Liver (tissue), 7 donors: ENCODE measurements at regions not wholly inside any gene's neighbourhood (a gene's known extent, or its start where the extent isn't known, plus 50 kb on each side); places are given as distances from the start of the nearest gene placed in this dataset.

Experiments used
- DNase-seq: peaks from one replicate; pipeline ENCODE4 v3.0.0-alpha.2; 2017; ENCODE audit warnings: low spot score
- H3K27ac ChIP-seq, 2 donors: one replicate each; pipeline ENCODE4 v1.7.0; 2013; ENCODE audit warnings: inconsistent platforms in 2 of 2, low read length in 2 of 2, control low read depth in 1 of 2, low read depth in 1 of 2, mild to moderate bottlenecking in 1 of 2
- H3K27me3 ChIP-seq, 4 donors: one replicate each; pipeline versions ENCODE4 v1.6.1 to v1.7.0; 2013; ENCODE audit warnings: low read length in 3 of 4, inconsistent platforms in 1 of 4, mild to moderate bottlenecking in 1 of 4, moderate library complexity in 1 of 4; ENCODE audit not compliant: control insufficient read depth in 4 of 4, insufficient read depth in 4 of 4
- H3K36me3 ChIP-seq, 4 donors: one replicate each; pipeline versions ENCODE4 v1.6.1 to v1.7.0; 2013; ENCODE audit warnings: low read length in 3 of 4, mild to moderate bottlenecking in 3 of 4, low read depth in 1 of 4, moderate library complexity in 1 of 4; ENCODE audit not compliant: control insufficient read depth in 4 of 4, insufficient read depth in 3 of 4
- H3K4me1 ChIP-seq, 4 donors: one replicate each; pipeline versions ENCODE4 v1.6.1 to v1.7.0; 2013; ENCODE audit warnings: low read length in 3 of 4, mild to moderate bottlenecking in 3 of 4, moderate library complexity in 1 of 4; ENCODE audit not compliant: control insufficient read depth in 4 of 4, insufficient read depth in 4 of 4
- H3K4me3 ChIP-seq, 3 donors: one replicate each; pipeline versions ENCODE4 v1.6.1 to v1.7.0; 2013; ENCODE audit warnings: low read length in 3 of 3, control low read depth in 1 of 3, low read depth in 1 of 3, mild to moderate bottlenecking in 1 of 3
- H3K9ac ChIP-seq, 2 donors: one replicate each; pipeline ENCODE4 v1.7.0; 2013; ENCODE audit warnings: low read length in 2 of 2, mild to moderate bottlenecking in 2 of 2, moderate library complexity in 2 of 2, control low read depth in 1 of 2, low read depth in 1 of 2
- H3K9me3 ChIP-seq, 4 donors: one replicate each; pipeline versions ENCODE4 v1.6.1 to v1.7.0; 2013; ENCODE audit warnings: low read length in 3 of 4; ENCODE audit not compliant: control insufficient read depth in 4 of 4
- ATF3 ChIP-seq: IDR thresholded peaks from 2 replicates; pipeline ENCODE4 v1.6.1; 2016; ENCODE audit warnings: antibody characterized with exemption
- FOXA1 ChIP-seq: IDR thresholded peaks from 2 replicates; pipeline ENCODE4 v1.6.1; 2016; ENCODE audit warnings: antibody characterized with exemption
- FOXA2 ChIP-seq: IDR thresholded peaks from 2 replicates; pipeline ENCODE4 v1.6.1; 2016; ENCODE audit warnings: antibody characterized with exemption
- GABPA ChIP-seq, 2 donors: IDR thresholded peaks in 1 of 2; conservative IDR thresholded peaks in 1 of 2; 2 replicates each; pipeline ENCODE4 v1.6.1; 2016; ENCODE audit warnings: antibody characterized with exemption in 2 of 2, mild to moderate bottlenecking in 1 of 2, moderate library complexity in 1 of 2
- HNF4G ChIP-seq: IDR thresholded peaks from 2 replicates; pipeline ENCODE4 v1.6.1; 2016; ENCODE audit warnings: antibody characterized with exemption
- RXRA ChIP-seq, 2 donors: IDR thresholded peaks; 2 replicates each; pipeline ENCODE4 v1.6.1; 2017 to 2018; ENCODE audit warnings: antibody characterized with exemption in 2 of 2, mild to moderate bottlenecking in 1 of 2
- SP1 ChIP-seq: IDR thresholded peaks from 2 replicates; pipeline ENCODE4 v1.6.1; 2018; ENCODE audit warnings: antibody characterized with exemption, mild to moderate bottlenecking
- TAF1 ChIP-seq: conservative IDR thresholded peaks from 2 replicates; pipeline ENCODE4 v1.6.1; 2016; ENCODE audit warnings: antibody characterized with exemption, mild to moderate bottlenecking
- WGBS: extraction: QIAGEN DNeasy Blood & Tissue Kit; methylation state at CpG from one replicate; pipeline ENCODE4 v1.1.7; 2013; 5-methylcytosine and 5-hydroxymethylcytosine counted together
- TF ChIP-seq, protein P1 (sequence below): IDR thresholded peaks from 2 replicates; pipeline ENCODE4 v1.6.1; 2016; ENCODE audit warnings: antibody characterized with exemption, mild to moderate bottlenecking
- TF ChIP-seq, protein P2 (sequence below): IDR thresholded peaks from 2 replicates; pipeline ENCODE4 v1.6.1; 2016; ENCODE audit warnings: antibody characterized with exemption
- donor health status: healthy.
- donor health status: healthy.
- donor health status: healthy.
- donor health status: healthy.

- Histone ChIP-seq H3K4me1 (no peaks in the 10 kb centered on the region), H3K9ac (no peak overlapping the region), H3K36me3 (no peaks in the 10 kb centered on the region), H3K27me3 (no peaks in the 10 kb centered on the region), H3K4me3 (no peak overlapping the region), H3K9me3 (no peaks in the 10 kb centered on the region), H3K27ac (no peak overlapping the region)
- WGBS, result 43% methylated on average over 1 of the region's 1 CpG
- TF ChIP-seq ATF3, result no peak
- DNase-seq, result no peak
These were observed 1668.2 kb upstream of the SLC39A10 start for GRCh38 chr2:193988784-193989183.

- 74% methylated on average over 2 of the region's 2 CpGs for WGBS
- Histone ChIP-seq H3K27ac (no peak overlapping the region), H3K27me3 (no peaks in the 10 kb centered on the region), H3K4me1 (no peaks in the 10 kb centered on the region), H3K9ac (no peak overlapping the region), H3K9me3 (no peaks in the 10 kb centered on the region), H3K4me3 (no peak overlapping the region), H3K36me3 (no peaks in the 10 kb centered on the region)
- DNase-seq, result no peak
- TF ChIP-seq TAF1, result no peak
- TF ChIP-seq FOXA2, result no peak
- TF ChIP-seq, protein P1, sequence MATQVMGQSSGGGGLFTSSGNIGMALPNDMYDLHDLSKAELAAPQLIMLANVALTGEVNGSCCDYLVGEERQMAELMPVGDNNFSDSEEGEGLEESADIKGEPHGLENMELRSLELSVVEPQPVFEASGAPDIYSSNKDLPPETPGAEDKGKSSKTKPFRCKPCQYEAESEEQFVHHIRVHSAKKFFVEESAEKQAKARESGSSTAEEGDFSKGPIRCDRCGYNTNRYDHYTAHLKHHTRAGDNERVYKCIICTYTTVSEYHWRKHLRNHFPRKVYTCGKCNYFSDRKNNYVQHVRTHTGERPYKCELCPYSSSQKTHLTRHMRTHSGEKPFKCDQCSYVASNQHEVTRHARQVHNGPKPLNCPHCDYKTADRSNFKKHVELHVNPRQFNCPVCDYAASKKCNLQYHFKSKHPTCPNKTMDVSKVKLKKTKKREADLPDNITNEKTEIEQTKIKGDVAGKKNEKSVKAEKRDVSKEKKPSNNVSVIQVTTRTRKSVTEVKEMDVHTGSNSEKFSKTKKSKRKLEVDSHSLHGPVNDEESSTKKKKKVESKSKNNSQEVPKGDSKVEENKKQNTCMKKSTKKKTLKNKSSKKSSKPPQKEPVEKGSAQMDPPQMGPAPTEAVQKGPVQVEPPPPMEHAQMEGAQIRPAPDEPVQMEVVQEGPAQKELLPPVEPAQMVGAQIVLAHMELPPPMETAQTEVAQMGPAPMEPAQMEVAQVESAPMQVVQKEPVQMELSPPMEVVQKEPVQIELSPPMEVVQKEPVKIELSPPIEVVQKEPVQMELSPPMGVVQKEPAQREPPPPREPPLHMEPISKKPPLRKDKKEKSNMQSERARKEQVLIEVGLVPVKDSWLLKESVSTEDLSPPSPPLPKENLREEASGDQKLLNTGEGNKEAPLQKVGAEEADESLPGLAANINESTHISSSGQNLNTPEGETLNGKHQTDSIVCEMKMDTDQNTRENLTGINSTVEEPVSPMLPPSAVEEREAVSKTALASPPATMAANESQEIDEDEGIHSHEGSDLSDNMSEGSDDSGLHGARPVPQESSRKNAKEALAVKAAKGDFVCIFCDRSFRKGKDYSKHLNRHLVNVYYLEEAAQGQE, result no peak
- TF ChIP-seq FOXA1, result no peak
- TF ChIP-seq SP1, result no peak
- TF ChIP-seq, protein P2, sequence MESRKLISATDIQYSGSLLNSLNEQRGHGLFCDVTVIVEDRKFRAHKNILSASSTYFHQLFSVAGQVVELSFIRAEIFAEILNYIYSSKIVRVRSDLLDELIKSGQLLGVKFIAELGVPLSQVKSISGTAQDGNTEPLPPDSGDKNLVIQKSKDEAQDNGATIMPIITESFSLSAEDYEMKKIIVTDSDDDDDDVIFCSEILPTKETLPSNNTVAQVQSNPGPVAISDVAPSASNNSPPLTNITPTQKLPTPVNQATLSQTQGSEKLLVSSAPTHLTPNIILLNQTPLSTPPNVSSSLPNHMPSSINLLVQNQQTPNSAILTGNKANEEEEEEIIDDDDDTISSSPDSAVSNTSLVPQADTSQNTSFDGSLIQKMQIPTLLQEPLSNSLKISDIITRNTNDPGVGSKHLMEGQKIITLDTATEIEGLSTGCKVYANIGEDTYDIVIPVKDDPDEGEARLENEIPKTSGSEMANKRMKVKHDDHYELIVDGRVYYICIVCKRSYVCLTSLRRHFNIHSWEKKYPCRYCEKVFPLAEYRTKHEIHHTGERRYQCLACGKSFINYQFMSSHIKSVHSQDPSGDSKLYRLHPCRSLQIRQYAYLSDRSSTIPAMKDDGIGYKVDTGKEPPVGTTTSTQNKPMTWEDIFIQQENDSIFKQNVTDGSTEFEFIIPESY, result no peak
- no peak for TF ChIP-seq GABPA (IDR thresholded peaks at IDR 0.05 in 1 of 2, conservative IDR thresholded peaks at IDR 0.05 in 1 of 2)
These were observed 1671.8 kb upstream of the SLC39A10 start for GRCh38 chr2:193985272-193985671.

DNA sequence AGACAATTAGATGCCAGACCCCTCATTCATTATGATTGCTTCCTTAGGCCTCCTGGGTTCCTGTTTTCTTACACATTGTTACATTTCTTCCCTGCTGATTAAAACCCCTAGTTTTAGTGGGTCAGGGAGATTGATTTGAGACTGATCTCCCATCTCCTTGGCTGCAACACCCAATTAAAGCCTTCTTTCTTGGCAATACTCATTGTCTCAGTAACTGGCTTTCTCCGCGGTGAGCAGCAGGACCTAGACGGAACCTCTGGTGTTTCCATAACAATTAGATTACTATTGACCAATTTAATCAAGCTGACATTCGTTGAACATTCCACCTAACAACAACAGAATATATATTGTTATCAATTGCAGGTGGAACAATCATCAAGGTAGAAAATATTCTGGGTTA, 1676.4 kb upstream of the SLC39A10 start:
- Histone ChIP-seq H3K9ac (no peak overlapping the region), H3K27ac (no peak overlapping the region), H3K4me1 (no peaks in the 10 kb centered on the region), H3K36me3 (no peaks in the 10 kb centered on the region), H3K9me3 (no peaks in the 10 kb centered on the region), H3K4me3 (no peak overlapping the region), H3K27me3 (no peaks in the 10 kb centered on the region)
- DNase-seq, result no peak
- WGBS, result 68% methylated on average over 4 of the region's 4 CpGs
- TF ChIP-seq HNF4G (no peak), RXRA (IDR thresholded peaks at IDR 0.05) (no peak), TAF1 (no peak)
